ENCODE measurements at regions not wholly inside any gene's neighbourhood (a gene's known extent, or its start where the extent isn't known, plus 50 kb on each side); places are given as distances from the start of the nearest gene placed in this dataset.

- Histone ChIP-seq H3K4me2 (no peak overlapping the region), H3K4me1 (no peaks in the 10 kb centered on the region), H3K4me3 (no peak overlapping the region), H4K20me1 (no peaks in the 10 kb centered on the region), H3K27ac (no peak overlapping the region), H3K9ac (no peak overlapping the region), H3K36me3 (no peaks in the 10 kb centered on the region), H3K27me3 (no peaks in the 10 kb centered on the region), H3K9me3 (no peaks in the 10 kb centered on the region)
- TF ChIP-seq Cebpa-rat (IDR thresholded peaks at IDR 0.05), result no peak
Measured at GRCh38 chr2:164114937-164115336, 379.1 kb upstream of the FIGN start.

GRCh38 chr2:164112105-164112504 lies 376.3 kb upstream of the FIGN start:
- H3K9ac ChIP-seq, result no peak overlapping the region
- no peaks in the 10 kb centered on the region for H4K20me1 ChIP-seq
- no peak overlapping the region for H3K4me3 ChIP-seq
- no peak overlapping the region for H3K27ac ChIP-seq
- no peak for TF ChIP-seq Cebpa-rat (IDR thresholded peaks at IDR 0.05)
- no peaks in the 10 kb centered on the region for H3K4me1 ChIP-seq
- H3K36me3 ChIP-seq, result no peaks in the 10 kb centered on the region
- no peaks in the 10 kb centered on the region for H3K9me3 ChIP-seq
- no peaks in the 10 kb centered on the region for H3K27me3 ChIP-seq
- H3K4me2 ChIP-seq, result no peak overlapping the region

- TF ChIP-seq Cebpa-rat (IDR thresholded peaks at IDR 0.05), result no peak
- Histone ChIP-seq H4K20me1 (no peaks in the 10 kb centered on the region), H3K4me2 (no peak overlapping the region), H3K9ac (no peak overlapping the region), H3K9me3 (no peaks in the 10 kb centered on the region), H3K27ac (no peak overlapping the region), H3K4me3 (no peak overlapping the region), H3K4me1 (no peaks in the 10 kb centered on the region), H3K36me3 (no peaks in the 10 kb centered on the region), H3K27me3 (no peaks in the 10 kb centered on the region)
Measured at GRCh38 chr2:164110515-164110914, 374.7 kb upstream of the FIGN start.

- no peak overlapping the region for H3K27ac ChIP-seq
- H3K4me3 ChIP-seq, result no peak overlapping the region
- no peaks in the 10 kb centered on the region for H4K20me1 ChIP-seq
- H3K9ac ChIP-seq, result no peak overlapping the region
- H3K4me1 ChIP-seq, result no peaks in the 10 kb centered on the region
- TF ChIP-seq Cebpa-rat (IDR thresholded peaks at IDR 0.05), result no peak
- H3K9me3 ChIP-seq, result no peaks in the 10 kb centered on the region
- no peaks in the 10 kb centered on the region for H3K27me3 ChIP-seq
- H3K36me3 ChIP-seq, result no peaks in the 10 kb centered on the region
- no peak overlapping the region for H3K4me2 ChIP-seq
Measured at GRCh38 chr2:164109006-164109405, 373.2 kb upstream of the FIGN start.

GRCh38 chr2:164103271-164103670 lies 367.5 kb upstream of the FIGN start:
- Histone ChIP-seq H3K4me2 (no peak overlapping the region), H3K4me1 (no peaks in the 10 kb centered on the region), H3K4me3 (no peak overlapping the region), H3K36me3 (no peaks in the 10 kb centered on the region), H3K27ac (no peak overlapping the region), H4K20me1 (no peaks in the 10 kb centered on the region), H3K9me3 (no peaks in the 10 kb centered on the region), H3K9ac (no peak overlapping the region), H3K27me3 (no peaks in the 10 kb centered on the region)
- TF ChIP-seq Cebpa-rat (IDR thresholded peaks at IDR 0.05), result no peak

GRCh38 chr2:164102366-164102765 lies 366.6 kb upstream of the FIGN start:
- no peaks in the 10 kb centered on the region for H3K4me1 ChIP-seq
- H3K27ac ChIP-seq, result no peak overlapping the region
- H3K4me2 ChIP-seq, result no peak overlapping the region
- TF ChIP-seq Cebpa-rat (IDR thresholded peaks at IDR 0.05), result no peak
- H4K20me1 ChIP-seq, result no peaks in the 10 kb centered on the region
- H3K27me3 ChIP-seq, result no peaks in the 10 kb centered on the region
- no peaks in the 10 kb centered on the region for H3K9me3 ChIP-seq
- no peak overlapping the region for H3K4me3 ChIP-seq
- H3K9ac ChIP-seq, result no peak overlapping the region
- H3K36me3 ChIP-seq, result no peaks in the 10 kb centered on the region

- no peaks in the 10 kb centered on the region for H3K36me3 ChIP-seq
- no peaks in the 10 kb centered on the region for H3K27me3 ChIP-seq
- H3K9me3 ChIP-seq, result no peaks in the 10 kb centered on the region
- no peak for TF ChIP-seq Cebpa-rat (IDR thresholded peaks at IDR 0.05)
- peaks cover 6% of the 10 kb centered on the region; the same call in 1 of the 2 replicates for H3K4me1 ChIP-seq
- H3K4me2 ChIP-seq, result no peak overlapping the region
- H3K27ac ChIP-seq, result no peak overlapping the region
- no peaks in the 10 kb centered on the region for H4K20me1 ChIP-seq
- H3K4me3 ChIP-seq, result no peak overlapping the region
- H3K9ac ChIP-seq, result no peak overlapping the region
Measured at GRCh38 chr2:164091673-164092072, 355.9 kb upstream of the FIGN start.

- no peak for TF ChIP-seq Cebpa-rat (IDR thresholded peaks at IDR 0.05)
- H3K4me1 ChIP-seq, result peaks cover 6% of the 10 kb centered on the region; the same call in 1 of the 2 replicates
- H3K36me3 ChIP-seq, result no peaks in the 10 kb centered on the region
- no peak overlapping the region for H3K4me2 ChIP-seq
- no peak overlapping the region for H3K4me3 ChIP-seq
- H3K9me3 ChIP-seq, result no peaks in the 10 kb centered on the region
- H3K27ac ChIP-seq, result no peak overlapping the region
- H3K9ac ChIP-seq, result no peak overlapping the region
- H4K20me1 ChIP-seq, result no peaks in the 10 kb centered on the region
- no peaks in the 10 kb centered on the region for H3K27me3 ChIP-seq
Measured at GRCh38 chr2:164090533-164090932, 354.7 kb upstream of the FIGN start.

- peaks cover 4% of the 10 kb centered on the region; the same call in 1 of the 2 replicates for H3K4me1 ChIP-seq
- no peaks in the 10 kb centered on the region for H4K20me1 ChIP-seq
- no peak overlapping the region for H3K4me3 ChIP-seq
- no peaks in the 10 kb centered on the region for H3K27me3 ChIP-seq
- H3K27ac ChIP-seq, result no peak overlapping the region
- H3K9ac ChIP-seq, result no peak overlapping the region
- H3K9me3 ChIP-seq, result no peaks in the 10 kb centered on the region
- H3K4me2 ChIP-seq, result no peak overlapping the region
- H3K36me3 ChIP-seq, result no peaks in the 10 kb centered on the region
- TF ChIP-seq Cebpa-rat (IDR thresholded peaks at IDR 0.05), result no peak
Measured at GRCh38 chr2:164084066-164084465, 348.3 kb upstream of the FIGN start.

GRCh38 chr2:164080486-164080885 lies 344.7 kb upstream of the FIGN start:
- no peak overlapping the region for H3K9ac ChIP-seq
- H3K9me3 ChIP-seq, result peaks cover 8% of the 10 kb centered on the region
- no peak for TF ChIP-seq Cebpa-rat (IDR thresholded peaks at IDR 0.05)
- H3K27ac ChIP-seq, result no peak overlapping the region
- H3K36me3 ChIP-seq, result no peaks in the 10 kb centered on the region
- no peak overlapping the region for H3K4me2 ChIP-seq
- no peaks in the 10 kb centered on the region for H4K20me1 ChIP-seq
- peaks cover 4% of the 10 kb centered on the region; the same call in 1 of the 2 replicates for H3K4me1 ChIP-seq
- H3K27me3 ChIP-seq, result no peaks in the 10 kb centered on the region
- no peak overlapping the region for H3K4me3 ChIP-seq

- peaks cover 14% of the 10 kb centered on the region for H3K9me3 ChIP-seq
Measured at GRCh38 chr2:164079258-164079657, 343.4 kb upstream of the FIGN start.

More at GRCh38 chr2:164079258-164079657, 343.4 kb upstream of the FIGN start:
- no peak overlapping the region for H3K4me3 ChIP-seq
- no peaks in the 10 kb centered on the region for H3K27me3 ChIP-seq
- peaks cover 4% of the 10 kb centered on the region; the same call in 1 of the 2 replicates for H3K4me1 ChIP-seq
- no peak for TF ChIP-seq Cebpa-rat (IDR thresholded peaks at IDR 0.05)
- H3K4me2 ChIP-seq, result no peak overlapping the region
- no peak overlapping the region for H3K27ac ChIP-seq
- H3K36me3 ChIP-seq, result no peaks in the 10 kb centered on the region
- no peaks in the 10 kb centered on the region for H4K20me1 ChIP-seq
- H3K9ac ChIP-seq, result no peak overlapping the region
